VCaP (cell line): ENCODE measurements at regions not wholly inside any gene's neighbourhood (a gene's known extent, or its start where the extent isn't known, plus 50 kb on each side); places are given as distances from the start of the nearest gene placed in this dataset.

Experiments
- H3K27ac ChIP-seq: fragments of 450-650 bp; 2 replicates; pipeline ENCODE4 v1.5.1; 2017
- TF ChIP-seq, protein P1 (sequence below): fragments of 450-650 bp; conservative IDR thresholded peaks from 2 replicates; pipeline ENCODE4 v1.5.1; 2017; ENCODE audit warnings: mild to moderate bottlenecking, moderate library complexity

DNA sequence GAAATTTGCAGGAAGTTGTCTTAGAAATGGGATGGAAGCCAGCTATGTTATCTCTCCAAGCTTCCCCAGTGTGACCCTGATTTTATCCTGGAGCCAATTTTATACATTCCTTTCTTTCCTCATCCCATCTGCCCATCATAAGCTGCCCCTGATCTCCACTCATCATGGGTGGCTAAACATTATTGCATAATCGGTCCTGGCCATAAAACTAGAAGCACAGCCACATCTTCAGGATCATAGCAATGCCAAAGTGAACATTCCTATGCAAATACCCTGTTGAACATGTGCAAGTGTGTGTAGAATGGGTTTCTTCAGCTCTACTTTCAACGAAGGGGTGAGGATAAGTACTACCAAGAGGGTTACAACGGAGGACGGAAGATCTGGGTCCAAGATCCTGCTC is 50.6 kb upstream of the COG2 start:
- no peak overlapping the region for H3K27ac ChIP-seq
- TF ChIP-seq, protein P1, sequence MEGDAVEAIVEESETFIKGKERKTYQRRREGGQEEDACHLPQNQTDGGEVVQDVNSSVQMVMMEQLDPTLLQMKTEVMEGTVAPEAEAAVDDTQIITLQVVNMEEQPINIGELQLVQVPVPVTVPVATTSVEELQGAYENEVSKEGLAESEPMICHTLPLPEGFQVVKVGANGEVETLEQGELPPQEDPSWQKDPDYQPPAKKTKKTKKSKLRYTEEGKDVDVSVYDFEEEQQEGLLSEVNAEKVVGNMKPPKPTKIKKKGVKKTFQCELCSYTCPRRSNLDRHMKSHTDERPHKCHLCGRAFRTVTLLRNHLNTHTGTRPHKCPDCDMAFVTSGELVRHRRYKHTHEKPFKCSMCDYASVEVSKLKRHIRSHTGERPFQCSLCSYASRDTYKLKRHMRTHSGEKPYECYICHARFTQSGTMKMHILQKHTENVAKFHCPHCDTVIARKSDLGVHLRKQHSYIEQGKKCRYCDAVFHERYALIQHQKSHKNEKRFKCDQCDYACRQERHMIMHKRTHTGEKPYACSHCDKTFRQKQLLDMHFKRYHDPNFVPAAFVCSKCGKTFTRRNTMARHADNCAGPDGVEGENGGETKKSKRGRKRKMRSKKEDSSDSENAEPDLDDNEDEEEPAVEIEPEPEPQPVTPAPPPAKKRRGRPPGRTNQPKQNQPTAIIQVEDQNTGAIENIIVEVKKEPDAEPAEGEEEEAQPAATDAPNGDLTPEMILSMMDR = no peak

DNA sequence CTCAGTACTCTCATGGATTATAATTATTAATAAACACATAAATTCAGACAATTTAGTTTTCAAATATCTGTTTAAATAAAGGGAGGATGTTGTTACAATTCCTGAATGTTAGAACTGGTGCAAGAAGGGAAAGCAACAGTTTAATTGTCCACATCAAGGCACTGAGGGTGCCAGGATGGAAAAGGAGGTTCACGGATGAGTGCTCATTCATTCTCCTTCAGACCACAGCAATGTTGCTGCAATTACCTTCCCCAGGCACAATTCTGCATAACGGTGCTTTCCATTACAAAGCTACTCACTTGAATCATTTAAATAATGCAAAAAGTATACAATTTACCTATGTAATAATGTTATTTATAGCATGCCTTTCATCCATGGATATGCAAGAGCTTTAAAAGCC is 52.3 kb upstream of the COG2 start:
- no peak overlapping the region for H3K27ac ChIP-seq
- TF ChIP-seq, protein P1 = no peak

DNA sequence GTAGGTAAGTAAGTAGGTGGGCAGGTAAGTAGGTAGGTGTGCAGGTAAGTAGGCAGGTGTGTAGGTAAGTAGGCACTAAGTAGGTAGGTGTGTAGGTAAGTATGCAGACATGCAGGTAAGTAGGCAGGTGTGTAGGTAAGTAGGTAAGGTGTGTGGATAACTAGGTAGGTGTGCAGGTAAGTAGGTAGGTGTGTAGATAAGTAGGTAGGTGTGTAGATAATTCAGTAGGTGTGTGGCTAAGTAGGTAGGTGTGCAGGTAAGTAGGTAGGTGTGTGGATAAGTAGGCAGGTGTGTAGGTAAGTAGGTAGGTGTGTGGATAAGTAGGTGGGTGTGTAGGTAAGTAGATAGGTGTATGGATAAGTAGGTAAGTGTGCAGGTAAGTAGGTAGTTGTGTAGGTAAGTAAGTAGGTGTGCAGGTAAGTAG is 53.9 kb upstream of the COG2 start:
- TF ChIP-seq, protein P1 = no peak
- no peak overlapping the region for H3K27ac ChIP-seq

DNA sequence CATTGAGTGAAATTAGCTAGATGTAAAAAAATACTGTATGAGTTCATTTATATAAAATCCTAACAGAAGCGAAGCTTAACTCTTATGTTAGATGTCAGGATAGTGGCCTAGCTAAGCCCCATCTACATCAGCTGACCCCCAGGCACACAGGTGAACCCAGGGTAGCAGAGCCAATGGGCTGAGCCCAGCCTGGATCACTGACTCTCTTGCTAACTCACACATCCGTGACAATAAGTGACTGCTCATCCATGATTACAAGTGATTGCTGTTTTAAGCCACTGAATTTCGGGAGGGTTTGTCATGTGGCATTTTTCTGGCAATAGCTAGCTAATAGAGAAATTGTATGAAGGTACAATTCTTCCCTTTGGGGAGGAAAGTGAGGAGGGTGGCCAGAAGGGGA is 55.2 kb upstream of the COG2 start:
- TF ChIP-seq, protein P1 = no peak
- no peak overlapping the region for H3K27ac ChIP-seq

DNA sequence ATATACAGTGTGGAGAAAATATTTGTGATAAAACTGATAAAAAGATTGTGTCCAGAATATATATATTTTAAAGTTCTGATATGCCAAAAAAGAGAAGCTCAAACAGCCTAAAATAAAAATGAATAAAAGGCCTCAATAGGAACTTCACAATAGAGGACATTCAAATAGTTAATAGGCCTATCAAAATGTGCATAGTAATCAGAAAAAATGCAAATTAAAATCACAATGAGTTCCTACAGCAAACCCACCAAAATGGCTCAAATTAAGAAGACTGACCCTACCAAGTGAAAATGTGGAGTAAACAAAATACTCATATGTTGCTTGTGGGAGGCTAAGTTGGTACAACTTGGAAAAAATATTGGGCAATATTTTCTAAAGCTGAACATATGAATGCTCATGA is 57.6 kb upstream of the COG2 start:
- no peak overlapping the region for H3K27ac ChIP-seq
- TF ChIP-seq, protein P1 = no peak

DNA sequence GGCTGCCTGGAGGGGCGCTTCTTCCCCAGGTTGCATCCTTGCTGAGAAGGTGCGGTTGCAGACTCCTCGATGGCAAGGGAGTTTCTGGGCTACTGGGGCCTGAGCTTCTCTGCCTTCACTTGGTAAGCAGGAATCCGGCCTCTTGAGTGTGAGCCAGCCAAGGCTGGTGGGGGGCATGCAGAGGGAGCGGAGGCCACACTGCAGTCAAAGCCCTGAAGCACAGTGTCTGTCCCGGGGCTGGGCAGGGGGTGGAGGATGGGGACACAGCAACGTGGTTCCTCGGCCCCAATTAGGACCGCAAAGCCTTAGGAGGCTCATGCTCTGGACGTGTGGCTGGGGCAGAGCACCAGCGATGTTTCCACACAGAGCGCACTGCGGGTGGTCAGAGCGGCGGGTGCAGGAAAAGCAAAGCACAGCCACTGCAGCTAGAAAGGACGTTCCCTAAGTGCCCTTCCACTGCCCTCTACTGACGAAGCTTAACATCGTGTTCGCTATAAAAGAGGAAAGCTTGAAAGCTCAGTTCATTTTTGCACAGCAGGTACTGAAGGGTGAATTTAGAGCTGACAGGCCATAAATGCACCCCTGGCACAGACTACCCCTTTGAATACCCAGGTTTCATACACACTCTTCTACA is 60.7 kb upstream of the COG2 start:
- no peak overlapping the region; the same call in 1 of the 2 replicates for H3K27ac ChIP-seq
- TF ChIP-seq, protein P1 = peak; percentile 82

DNA sequence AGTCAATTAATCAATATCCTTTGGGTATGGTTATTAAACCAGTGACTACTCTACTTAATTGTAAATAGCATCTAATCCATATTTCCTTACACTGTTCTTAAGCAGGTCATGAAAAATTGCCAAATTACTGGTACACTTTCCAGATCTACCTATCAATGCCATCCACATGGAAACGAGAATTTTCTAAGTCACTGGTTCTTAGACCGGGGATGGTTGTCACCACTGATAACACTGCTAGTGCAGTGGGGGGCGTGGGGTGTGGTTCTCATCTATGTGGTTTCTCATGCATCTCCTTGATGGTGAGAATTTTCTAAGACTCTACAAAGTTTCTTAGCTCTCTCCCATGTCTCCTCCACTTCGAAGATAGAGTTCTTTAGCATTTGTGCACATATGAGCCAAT is 63.7 kb upstream of the COG2 start:
- H3K27ac ChIP-seq = no peak overlapping the region
- TF ChIP-seq, protein P1 = no peak
